ENCODE measurements at regions not wholly inside any gene's neighbourhood (a gene's known extent, or its start where the extent isn't known, plus 50 kb on each side); places are given as distances from the start of the nearest gene placed in this dataset.
"Not testable (repeated sequence)": the region's sequence is repeated elsewhere in the genome, so short reads cannot be mapped to it uniquely, and the experiment has no call there.

DNA sequence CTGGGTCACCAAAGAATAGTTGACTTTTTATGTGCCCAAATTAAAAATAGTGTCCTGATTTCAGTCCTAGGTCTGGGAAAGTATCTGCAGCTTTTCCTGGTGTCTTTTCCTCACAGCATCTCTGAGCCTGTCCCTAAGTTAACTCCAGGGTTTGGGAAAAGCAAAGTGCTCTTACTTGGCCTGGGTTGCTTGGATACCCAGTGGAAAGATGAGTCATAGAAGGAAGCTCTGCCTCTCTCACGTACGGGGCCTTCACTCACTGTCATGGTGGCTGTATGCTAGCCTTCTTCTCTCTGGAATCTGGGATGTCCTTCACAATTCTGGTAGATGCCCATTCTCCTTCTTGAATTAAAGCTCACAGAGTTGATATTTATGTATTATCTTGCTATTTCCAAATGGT, 607.3 kb downstream of the ANKRD50 start:
- no peak for DNase-seq (ENCODE audit: low read depth)

DNA sequence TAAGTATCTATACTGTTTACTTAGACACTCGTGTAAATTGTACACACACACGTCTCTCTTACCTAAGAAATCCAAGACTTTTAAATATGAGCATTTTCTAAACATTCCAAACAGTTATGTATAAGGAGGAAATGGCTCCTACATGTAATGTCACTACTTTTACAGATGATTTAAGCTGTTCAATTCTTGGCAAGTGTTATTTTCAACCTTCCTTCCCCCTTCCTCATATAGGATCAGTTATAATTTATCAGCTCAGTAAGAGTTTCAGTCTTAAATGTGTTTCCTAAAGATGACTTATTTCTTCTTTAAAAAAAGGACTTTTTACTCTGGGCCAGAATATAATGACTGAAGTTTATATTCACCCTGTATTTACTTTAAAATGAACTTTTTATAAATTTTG, 601.1 kb downstream of the ANKRD50 start:
- no peak for DNase-seq (ENCODE audit: low read depth)

DNA sequence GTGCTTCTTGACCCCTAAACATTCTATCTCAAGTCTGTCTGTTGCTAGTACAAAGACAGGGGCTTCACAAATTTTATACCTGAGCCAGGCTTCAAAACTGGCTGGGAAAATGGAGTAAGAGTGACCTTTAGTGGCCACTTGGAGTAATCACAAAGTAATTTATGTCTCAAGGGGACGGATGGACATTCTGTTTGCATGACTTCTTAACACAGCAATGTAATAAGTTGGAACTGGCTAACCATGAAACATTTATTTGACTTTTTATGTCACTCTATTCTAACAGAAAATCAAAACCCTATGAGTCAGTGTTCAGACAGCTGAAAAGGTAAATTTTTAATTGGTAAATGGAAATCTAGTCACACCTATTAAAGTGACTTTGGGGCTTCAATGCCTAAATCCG, 600.6 kb downstream of the ANKRD50 start:
- DNase-seq (ENCODE audit: low read depth): peak; percentile 76

DNA sequence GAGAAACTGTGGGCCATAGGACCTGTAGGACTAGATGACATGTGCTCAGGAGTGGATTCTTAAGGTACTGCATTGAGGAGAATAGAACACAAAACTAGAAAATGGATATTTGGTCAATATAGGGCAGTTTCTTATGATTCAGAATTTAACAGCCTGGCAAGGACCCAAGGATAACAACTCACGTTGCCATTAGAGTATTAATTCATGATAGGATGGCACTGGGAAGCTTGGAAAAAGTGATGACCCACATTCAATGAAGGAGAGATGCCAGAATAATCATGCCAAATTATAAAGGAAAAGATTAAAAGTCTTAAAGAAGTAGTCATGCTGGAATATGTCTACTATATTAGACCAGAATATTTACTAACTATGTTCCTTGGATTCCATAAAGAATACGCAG, 594.5 kb downstream of the ANKRD50 start:
- no peak for DNase-seq (ENCODE audit: low read depth)

DNA sequence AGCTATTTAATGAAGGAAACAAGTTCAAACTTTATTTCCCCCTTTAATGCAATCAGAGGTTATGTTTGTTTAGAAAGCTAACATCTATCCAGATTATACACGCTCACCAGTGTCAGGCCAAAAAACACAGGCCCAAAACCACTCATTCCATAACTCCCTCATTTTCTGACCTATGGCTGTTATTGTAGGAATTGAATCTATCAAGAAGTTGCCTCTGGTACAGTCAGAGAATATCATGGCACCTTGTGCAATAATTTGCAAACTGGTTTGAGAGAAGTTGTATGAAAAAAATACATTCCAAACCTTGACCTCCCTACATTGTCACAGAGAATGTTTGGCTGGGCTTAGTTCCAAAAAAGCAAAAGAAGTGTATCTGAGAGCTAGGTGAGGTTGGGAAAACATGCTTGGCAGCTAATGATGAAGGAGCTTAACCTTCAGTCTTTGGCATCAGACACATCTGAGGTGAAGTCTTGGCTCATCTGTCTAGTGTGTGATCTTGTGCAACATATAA, 591.0 kb downstream of the ANKRD50 start:
- DNase-seq (ENCODE audit: low read depth): peak; percentile 59

DNA sequence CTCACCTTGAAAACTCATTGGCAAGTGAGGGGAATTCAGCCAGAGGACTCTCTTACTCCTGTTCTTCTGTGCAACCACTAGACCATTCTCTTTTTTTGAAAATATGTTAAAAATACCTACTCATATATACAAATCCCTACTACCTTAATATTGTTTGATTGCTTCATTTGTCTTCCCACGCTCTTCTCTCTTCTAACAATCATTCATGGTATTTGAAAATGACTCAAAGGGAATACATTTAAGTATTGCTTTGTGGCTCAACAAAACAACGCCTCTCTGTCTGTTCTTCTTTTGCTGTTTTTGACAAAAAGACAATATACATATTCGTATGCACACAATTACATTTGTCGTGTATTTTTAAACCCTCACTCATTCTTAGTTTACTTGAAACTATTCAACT, 589.4 kb downstream of the ANKRD50 start:
- DNase-seq (ENCODE audit: low read depth): peak; percentile 32

DNA sequence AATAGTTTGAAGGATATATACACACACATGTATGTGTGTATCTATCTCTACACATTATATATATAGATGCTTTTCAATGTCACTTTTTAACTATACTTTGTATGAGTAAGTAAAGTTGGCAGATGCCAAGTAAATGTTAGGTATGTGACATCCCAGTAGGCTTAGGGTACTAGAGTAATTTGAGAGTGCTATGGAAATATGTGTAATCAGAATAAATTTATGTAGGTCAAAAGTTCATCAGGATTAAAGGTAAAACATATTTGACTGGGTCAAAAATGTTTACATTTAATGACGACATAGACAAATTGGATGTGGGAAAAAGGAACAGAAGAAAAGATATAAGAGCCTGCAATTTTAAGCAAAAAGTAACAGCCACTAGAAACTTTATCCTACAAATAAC, 588.8 kb downstream of the ANKRD50 start:
- DNase-seq (ENCODE audit: low read depth): no peak

DNA sequence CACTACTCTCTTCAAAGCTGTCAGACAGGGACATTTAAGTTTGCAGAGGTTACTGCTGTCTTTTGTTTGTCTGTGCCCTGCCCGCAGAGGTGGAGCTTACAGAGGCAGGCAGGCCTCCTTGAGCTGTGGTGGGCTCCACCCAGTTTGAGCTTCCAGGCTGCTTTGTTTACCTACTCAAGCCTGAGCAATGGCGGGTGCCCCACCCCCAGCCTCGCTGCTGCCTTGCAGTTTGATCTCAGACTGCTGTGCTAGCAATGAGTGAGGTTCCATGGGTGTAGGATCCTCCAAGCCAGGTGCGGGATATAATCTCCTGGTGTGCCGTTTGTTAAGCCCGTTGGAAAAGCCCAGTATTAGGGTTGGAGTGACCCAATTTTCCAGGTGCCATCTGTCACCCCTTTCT, 581.2 kb downstream of the ANKRD50 start:
- not testable (repeated sequence) for DNase-seq (ENCODE audit: low read depth)

DNA sequence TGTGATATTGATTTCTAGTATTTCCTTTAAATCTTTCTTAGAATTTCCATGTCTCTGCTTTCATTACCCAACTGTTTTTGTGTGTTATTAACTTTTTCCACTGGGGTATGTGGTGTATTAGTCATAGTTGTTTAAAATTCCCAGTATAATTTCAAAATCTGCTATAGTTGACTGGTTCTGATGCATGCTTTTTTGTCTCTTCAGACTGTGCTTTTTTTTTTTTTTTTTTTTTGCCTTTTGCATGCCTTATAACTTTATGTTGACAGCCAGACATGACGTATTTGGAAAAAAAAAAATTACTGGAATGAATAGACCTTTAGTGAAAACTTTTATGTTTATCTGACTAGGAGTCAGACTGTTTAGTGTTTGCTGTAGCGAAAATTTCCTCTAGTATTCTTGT, 580.4 kb downstream of the ANKRD50 start:
- DNase-seq (ENCODE audit: low read depth): peak; percentile 22

DNA sequence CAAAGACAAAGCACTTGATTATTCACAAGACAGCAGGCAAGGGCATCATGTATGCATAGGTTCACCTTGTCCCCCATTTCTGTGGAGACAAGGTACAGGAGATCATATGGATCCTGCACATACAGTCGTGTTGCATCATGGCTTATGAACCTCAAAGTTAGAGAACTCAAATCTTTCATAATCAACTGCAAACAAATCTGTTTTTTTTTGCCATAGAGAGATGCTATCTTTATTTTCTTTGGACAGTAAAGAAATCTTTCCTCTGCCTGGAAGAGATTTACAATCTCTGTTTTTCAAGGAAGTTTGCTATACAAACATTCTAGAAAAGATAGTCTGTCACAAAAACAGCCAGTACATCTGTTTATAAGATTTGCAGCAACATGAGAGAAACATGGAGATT, 578.8 kb downstream of the ANKRD50 start:
- no peak for DNase-seq (ENCODE audit: low read depth)

DNA sequence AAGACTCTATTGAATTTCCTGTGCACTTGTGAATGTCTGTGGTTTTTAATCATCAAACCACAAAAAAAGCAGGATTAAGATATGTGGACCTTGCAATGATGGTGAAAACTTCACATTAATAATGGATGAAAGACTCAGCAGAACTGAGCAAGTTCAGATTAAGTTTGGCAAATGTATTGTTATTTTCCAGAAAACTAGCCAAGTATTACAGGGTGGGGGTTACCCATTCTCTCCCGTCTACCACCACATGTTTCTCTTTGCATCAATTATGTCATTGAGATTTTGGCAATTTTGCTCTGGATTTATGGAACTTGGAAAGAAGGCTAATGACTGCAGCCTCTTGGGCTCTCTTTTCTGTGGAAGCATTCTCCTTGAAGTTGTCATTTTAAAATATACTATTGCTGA, 577.1 kb downstream of the ANKRD50 start:
- peak; percentile 65 for DNase-seq (ENCODE audit: low read depth)

DNA sequence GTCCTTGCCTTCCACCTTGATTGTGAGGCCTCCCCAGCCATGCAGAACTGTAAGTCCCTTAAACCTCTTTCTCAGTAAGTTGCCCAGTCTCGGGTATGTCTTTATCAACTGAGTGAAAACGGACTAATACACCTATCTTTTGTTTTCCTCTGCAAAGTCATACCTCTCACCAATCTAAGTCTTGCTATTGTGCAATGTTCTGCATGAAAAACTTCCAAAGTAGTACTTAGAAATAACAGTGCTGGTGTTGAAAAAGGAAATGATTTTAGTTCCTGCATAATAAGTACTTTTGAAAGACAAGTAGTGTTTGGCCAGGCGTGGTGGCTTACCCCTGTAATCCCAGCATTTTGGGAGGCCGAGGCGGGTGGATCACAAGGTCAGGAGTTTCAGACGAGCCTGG, 573.5 kb downstream of the ANKRD50 start:
- DNase-seq (ENCODE audit: low read depth): no peak

DNA sequence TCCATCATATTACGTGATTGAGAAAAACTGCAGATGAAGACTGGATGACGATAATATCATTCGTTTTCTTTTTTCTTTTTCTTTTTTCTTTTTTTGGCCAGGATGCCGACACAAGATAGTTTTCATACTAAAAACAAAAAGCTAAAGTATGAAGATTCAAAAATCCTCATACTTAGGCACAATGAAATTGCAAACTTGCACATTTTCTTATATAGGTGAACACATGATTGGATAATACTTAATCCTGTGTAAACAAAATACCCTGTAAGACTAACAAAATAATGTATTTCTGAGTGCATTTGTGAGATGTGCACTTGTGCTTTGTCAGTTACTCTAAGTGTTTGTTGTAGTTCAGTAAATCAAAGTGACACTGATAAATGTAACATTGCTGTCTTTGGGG, 568.9 kb downstream of the ANKRD50 start:
- no peak for DNase-seq (ENCODE audit: low read depth)

DNA sequence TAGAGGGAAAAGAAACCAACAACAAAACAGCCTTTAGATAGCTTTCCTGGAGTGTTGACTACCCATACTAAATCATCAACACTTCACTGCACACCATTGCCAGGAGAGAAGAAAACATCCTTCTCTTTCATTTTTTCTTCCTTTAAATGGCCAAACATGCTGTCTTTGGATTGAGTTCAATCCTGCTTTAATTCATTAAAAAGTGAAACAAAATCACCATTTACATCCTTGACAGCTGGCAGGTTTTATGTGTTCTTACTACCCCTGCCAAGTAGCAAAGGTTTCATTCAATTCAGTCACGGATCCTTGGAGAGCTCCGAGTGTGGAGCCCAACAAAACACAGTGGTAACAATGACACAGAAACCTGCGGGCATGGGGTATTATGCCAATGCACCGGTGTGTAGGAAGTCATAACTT, 568.3 kb downstream of the ANKRD50 start:
- no peak for DNase-seq (ENCODE audit: low read depth)

DNA sequence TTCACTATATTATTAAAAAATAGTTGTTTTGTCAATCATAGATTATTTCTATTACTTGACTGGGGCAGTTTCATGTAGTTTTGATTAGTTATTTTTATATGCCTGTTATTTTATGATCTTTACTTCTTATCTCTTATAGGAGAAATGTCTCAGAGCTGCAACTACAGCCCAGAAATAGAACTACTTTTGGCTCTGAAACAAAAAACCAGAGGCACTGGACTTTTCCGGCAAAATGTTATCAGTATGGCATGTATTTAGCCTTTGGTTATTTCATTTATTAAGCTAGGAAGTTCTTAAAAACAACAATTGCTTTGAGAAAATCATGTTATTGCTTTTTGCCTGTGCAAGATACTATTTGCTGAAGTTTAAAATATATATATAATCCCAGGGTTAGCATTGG, 566.5 kb downstream of the ANKRD50 start:
- DNase-seq (ENCODE audit: low read depth): no peak

DNA sequence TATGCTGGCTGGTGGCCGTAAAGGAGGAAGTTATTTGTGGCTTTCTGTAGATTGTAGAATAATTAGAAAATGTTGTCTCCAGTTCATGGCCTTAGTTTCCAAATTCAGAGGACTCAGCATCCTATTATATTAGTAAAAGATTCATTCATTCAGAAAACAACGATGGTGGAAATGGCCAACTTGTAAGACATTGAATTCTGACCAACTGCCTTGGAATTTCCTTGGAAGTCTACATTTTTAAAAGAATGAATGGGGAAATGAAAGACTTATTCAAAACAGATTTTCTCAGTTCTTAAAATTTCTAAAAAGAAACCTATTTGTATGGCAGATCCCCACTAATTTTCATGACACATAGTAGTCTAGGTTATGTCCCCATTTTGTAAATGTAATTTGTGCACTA, 561.5 kb downstream of the ANKRD50 start:
- no peak for DNase-seq (ENCODE audit: low read depth)

DNA sequence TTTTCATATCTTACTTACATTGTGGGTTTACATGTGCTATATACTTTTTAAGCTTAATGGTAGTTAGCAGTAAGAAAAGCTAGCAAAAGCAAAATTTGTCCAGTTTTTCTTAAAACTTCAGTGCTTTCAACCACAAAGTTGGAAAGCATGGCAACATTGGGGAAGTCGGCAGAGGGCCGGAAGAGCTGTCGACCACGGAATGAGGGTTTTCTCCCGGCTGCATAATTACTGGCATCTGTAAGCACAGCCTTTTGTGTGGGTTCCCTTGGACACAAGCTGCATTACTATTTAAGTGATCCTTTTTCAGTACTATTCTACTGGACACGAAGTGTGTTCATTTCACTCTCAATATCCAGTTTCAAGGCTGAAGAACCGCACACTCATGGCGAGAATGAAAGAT, 560.4 kb downstream of the ANKRD50 start:
- DNase-seq (ENCODE audit: low read depth): no peak

DNA sequence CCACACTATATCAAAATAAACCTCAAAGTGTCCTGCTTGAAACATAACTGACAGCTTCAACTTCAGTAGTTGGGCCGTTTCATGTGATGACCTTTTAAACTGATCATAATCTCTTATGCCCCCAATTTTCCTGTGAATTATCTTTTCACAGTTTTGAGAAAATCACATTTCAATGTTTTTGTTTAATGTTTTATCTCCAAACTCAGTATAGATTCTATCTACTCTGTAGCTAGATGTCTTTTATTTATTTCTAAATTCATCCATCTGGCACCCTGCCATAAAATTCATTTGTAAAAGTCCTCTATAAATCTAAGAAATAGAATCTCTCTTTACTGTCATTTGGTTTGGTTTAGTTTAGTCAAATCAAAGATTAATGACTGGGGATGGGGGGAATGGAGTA, 557.3 kb downstream of the ANKRD50 start:
- DNase-seq (ENCODE audit: low read depth): no peak

DNA sequence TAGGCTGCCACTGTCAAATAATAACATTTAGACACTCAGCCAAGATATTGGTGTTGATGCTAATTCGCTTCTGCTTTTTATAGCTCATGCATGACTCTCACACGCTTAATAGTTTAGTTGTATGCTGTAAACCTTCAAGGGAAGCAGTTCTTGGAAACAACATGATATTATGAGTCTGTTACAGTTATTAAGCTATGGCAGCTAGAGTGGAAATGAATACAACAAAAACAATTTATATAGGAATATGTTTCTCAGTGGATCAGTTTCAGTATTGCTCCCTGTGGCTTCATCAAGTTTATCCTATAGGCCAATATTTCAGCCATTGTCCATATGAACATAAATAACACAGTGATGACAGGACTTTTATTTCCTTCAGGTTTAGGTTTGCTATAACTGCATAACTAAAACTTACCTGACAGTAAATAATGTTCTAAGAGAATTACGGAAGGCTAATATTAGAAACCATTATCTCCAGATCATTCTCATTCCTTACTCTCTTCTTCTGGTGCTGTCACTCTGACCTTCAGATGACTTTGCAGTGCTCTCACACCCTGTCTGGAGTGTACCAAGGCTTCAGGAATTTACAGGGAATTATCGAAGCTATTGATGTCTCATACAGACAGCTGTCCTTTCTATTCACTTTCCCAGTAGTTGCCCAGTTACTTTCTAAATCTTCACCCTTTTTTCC, 555.0 kb downstream of the ANKRD50 start:
- no peak for DNase-seq (ENCODE audit: low read depth)

DNA sequence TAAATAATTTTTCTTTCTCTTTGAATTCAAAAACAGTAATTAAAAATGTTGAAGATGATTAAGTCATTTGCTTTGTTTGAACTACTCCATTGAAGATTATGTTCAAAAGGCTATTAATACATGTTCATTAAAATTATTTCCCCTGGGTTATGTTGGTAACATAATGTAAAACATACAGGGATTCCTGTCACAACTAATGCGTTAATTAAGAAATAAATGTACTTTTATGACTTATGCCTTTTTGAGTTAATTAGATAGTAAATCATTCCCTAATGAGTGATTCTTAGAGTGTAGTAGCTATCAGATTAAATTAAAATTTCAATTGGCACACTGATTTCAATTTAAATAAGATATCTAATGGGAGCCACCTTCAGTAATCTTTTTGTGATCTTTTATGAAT, 549.1 kb downstream of the ANKRD50 start:
- no peak for DNase-seq (ENCODE audit: low read depth)

DNA sequence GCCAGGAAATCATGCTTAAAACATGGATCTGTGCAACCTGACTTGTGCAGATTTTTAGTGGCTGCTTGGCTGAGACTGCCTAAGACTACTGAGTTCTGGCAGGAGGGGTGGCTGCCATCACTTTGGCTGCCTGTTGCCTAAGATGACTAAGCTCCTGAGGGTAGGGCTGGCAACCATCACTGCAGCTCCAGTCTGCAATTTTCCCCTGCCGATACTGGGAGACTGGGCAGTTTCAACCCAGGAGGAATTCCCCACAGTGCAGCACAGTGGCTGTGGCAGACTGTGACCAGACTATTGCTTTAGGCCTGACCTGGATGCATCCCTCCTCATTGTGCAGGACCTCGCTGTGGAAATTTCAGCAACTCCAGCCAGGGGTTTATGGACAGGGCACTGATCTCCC, 544.9 kb downstream of the ANKRD50 start:
- no peak for DNase-seq (ENCODE audit: low read depth)

DNA sequence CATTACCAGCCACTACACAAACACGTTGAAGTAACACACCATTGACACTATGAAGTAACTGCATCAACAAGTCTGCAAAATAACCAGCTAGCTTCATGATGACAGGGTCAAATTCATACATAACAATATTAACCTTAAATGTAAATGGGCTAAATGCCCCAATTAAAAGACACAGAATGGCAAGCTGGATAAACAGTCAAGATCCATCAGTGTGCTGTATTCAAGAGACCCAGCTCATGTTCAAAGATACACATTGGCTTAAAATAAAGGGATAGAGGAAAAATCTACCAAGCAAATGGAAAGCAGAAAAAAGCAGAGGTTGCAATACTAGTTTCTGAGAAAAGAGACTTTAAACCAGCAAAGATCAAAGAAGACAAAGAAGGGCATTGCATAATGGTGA, 543.0 kb downstream of the ANKRD50 start:
- DNase-seq (ENCODE audit: low read depth): not testable (repeated sequence)

DNA sequence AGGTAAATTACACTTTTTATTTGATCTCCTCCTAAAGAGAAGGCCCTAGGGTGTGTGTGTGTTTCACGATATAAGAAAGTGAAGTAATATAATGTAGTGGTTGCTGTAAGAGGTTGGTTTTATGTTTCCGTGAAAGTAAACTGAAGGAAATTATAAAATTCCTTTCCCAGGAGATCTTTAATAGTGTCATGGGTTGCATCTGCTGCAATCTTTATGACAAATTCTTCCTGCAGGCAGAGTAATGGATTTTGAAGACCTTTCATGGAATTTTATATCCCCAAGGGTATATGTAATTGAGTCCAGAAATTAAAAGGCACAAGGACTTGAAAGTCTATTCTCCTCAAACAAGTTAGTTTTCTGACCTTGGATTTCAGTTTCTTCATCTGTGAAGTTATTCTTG, 538.6 kb downstream of the ANKRD50 start:
- DNase-seq (ENCODE audit: low read depth): no peak

DNA sequence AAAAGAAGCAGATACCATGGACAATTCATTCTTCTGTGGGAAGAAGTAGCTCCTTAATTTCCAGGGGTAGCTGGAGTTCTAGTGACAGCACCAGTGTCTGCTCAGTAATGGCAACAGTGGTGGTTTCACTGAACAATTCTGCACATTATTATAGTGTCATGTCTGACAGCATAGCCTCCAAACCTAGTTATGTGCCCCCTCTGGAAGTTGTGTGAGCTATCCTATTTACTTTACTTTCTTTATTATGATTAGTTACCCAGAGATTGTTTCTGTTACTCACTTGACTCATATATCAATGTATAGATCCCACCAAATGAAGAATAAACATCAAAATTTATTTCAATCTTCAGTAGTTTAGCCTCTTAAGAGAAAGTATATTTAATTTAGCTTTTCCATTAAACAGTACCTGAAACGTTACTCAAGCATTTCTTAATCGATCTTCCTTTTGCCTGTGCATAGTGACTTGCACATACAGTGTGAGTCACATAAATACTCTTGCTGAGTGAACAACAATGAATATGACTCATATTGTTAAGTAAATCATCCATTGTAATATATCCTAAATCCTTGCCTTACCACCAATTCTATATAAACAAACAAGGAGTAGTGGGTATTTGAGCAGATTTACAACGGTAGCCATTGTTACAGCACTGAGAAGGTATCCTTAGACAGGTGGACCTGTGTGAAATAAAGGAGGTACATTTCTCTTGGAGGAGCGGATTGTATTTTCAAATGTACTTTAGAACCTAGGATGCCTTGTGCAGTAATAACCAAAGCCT, 534.7 kb downstream of the ANKRD50 start:
- peak; percentile 56 for DNase-seq (ENCODE audit: low read depth)
